Hepatocyte (in vitro differentiated cells): ENCODE measurements at regions not wholly inside any gene's neighbourhood (a gene's known extent, or its start where the extent isn't known, plus 50 kb on each side); places are given as distances from the start of the nearest gene placed in this dataset. TPM values are rescaled to one million over a fixed set of nuclear protein-coding genes. Genes with fewer than 3 reads are reported as not detected.

Experiments
- DNase-seq: peaks from one replicate; pipeline ENCODE4 v3.0.0-alpha.2; 2016; ENCODE audit warnings: low spot score
- H2AFZ ChIP-seq: fragments of 200-600 bp; sonication (generic); 2 replicates; pipeline ENCODE4 v1.6.0; 2016; ENCODE audit warnings: antibody characterized with exemption, mild to moderate bottlenecking
- H3K27ac ChIP-seq: fragments of 200-600 bp; sonication (generic); 2 replicates; pipeline ENCODE4 v1.5.1; 2016; ENCODE audit warnings: mild to moderate bottlenecking
- H3K27me3 ChIP-seq: fragments of 200-600 bp; sonication (generic); 2 replicates; pipeline ENCODE4 v1.6.1; 2016
- H3K36me3 ChIP-seq: fragments of 200-600 bp; sonication (generic); replicated peaks from 2 replicates; pipeline ENCODE4 v1.5.1; 2016; ENCODE audit warnings: low read depth; ENCODE audit not compliant: insufficient read depth
- H3K4me1 ChIP-seq: fragments of 200-600 bp; sonication (generic); 2 replicates; pipeline ENCODE4 v1.5.1; 2016; ENCODE audit warnings: mild to moderate bottlenecking, moderate library complexity; ENCODE audit not compliant: insufficient read depth
- H3K4me2 ChIP-seq: fragments of 200-600 bp; sonication (generic); 2 replicates; pipeline ENCODE4 v1.6.0; 2016
- H3K4me3 ChIP-seq: fragments of 200-600 bp; sonication (generic); 2 replicates; pipeline ENCODE4 v1.5.1; 2016; ENCODE audit warnings: mild to moderate bottlenecking
- H3K79me2 ChIP-seq: fragments of 200-600 bp; sonication (generic); 2 replicates; pipeline ENCODE4 v1.6.0; 2017; ENCODE audit warnings: mild to moderate bottlenecking
- H3K9me2 ChIP-seq: fragments of 200-600 bp; sonication (generic); replicated peaks from 2 replicates; pipeline ENCODE4 v1.6.0; 2017; ENCODE audit warnings: mild to moderate bottlenecking; ENCODE audit not compliant: insufficient read depth
- H3K9me3 ChIP-seq: fragments of 200-600 bp; sonication (generic); 2 replicates; pipeline ENCODE4 v1.5.1; 2016; ENCODE audit warnings: low read depth, mild to moderate bottlenecking
- H4K20me1 ChIP-seq: fragments of 200-600 bp; sonication (generic); 2 replicates; pipeline ENCODE4 v1.6.0; 2016; ENCODE audit warnings: mild to moderate bottlenecking; ENCODE audit not compliant: insufficient read depth, poor library complexity, severe bottlenecking
- EZH2 ChIP-seq: fragments of 200-600 bp; sonication (generic); IDR thresholded peaks from 2 replicates; pipeline ENCODE4 v1.6.1; 2016; ENCODE audit warnings: antibody characterized with exemption, mild to moderate bottlenecking, borderline replicate concordance
- EZH2phosphoT487 ChIP-seq: fragments of 200-600 bp; sonication (generic); IDR thresholded peaks from one replicate; pipeline ENCODE4 v1.6.1; 2018; ENCODE audit warnings: antibody characterized with exemption, mild to moderate bottlenecking, low read depth, moderate library complexity; ENCODE audit not compliant: unreplicated experiment, severe bottlenecking
- WGBS: methylation state at CpG from one replicate; pipeline ENCODE4 v1.1.6; 2016; ENCODE audit warnings: low lambda C conversion rate; ENCODE audit errors: missing lambda C conversion rate; 5-methylcytosine and 5-hydroxymethylcytosine counted together
- small RNA-seq: library from RNA; depleted of rRNA; stranded (forward); fragments of <200 nt; gene quantifications from one replicate; pipeline ENCODE3, GENCODE V24; 2014
- TF ChIP-seq, protein P1 (sequence below): fragments of 200-600 bp; sonication (generic); IDR thresholded peaks from 2 replicates; pipeline ENCODE4 v1.5.1; 2016; ENCODE audit warnings: antibody characterized with exemption, mild to moderate bottlenecking; ENCODE audit not compliant: poor library complexity

DNA sequence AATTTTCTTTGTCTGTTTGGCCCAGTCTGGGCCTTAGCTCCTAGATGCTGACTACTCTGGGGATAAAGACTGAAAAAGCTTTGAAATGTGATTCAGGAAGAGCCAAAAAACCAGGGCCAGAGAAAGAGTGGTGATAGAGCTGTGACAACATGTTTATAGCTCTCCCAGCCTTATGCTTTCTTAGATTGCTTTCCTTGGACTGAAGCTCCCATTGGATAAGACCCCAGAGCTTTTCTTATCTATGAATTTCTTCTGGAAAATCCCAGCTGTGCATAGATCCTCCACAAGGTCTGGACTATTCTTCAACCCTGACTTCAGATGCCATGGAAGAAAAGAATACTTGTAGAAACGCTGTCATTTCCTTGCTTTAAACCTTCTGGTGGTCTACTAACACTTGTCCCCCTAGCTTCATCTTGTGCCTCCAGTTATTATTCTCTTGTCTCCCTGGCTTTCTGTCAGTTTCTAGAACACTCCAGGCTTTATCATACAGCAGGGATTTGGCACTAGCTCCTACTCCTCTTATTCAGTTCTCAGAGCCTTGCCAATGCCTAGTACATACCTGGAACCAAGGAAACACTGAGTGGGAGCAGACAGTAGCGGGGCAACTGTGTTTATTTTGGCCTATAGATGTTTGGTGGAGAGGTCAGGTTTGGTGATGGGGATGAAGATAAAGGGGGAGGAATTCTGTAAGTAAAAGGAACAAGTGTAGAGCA, 57.1 kb upstream of the TEX13D start:
- WGBS, result 48% methylated on average over 2 of the region's 2 CpGs
- Histone ChIP-seq H3K4me2 (no peak overlapping the region), H3K9me3 (no peaks in the 10 kb centered on the region), H3K4me3 (no peak overlapping the region), H3K79me2 (no peaks in the 10 kb centered on the region), H3K36me3 (no peaks in the 10 kb centered on the region), H3K9me2 (no peaks in the 10 kb centered on the region), H2AFZ (no peak overlapping the region), H3K4me1 (no peaks in the 10 kb centered on the region), H3K27ac (no peak overlapping the region), H3K27me3 (no peaks in the 10 kb centered on the region), H4K20me1 (no peaks in the 10 kb centered on the region)
- DNase-seq, result no peak
- TF ChIP-seq EZH2 (no peak), EZH2phosphoT487 (no peak)
- TF ChIP-seq, protein P1, sequence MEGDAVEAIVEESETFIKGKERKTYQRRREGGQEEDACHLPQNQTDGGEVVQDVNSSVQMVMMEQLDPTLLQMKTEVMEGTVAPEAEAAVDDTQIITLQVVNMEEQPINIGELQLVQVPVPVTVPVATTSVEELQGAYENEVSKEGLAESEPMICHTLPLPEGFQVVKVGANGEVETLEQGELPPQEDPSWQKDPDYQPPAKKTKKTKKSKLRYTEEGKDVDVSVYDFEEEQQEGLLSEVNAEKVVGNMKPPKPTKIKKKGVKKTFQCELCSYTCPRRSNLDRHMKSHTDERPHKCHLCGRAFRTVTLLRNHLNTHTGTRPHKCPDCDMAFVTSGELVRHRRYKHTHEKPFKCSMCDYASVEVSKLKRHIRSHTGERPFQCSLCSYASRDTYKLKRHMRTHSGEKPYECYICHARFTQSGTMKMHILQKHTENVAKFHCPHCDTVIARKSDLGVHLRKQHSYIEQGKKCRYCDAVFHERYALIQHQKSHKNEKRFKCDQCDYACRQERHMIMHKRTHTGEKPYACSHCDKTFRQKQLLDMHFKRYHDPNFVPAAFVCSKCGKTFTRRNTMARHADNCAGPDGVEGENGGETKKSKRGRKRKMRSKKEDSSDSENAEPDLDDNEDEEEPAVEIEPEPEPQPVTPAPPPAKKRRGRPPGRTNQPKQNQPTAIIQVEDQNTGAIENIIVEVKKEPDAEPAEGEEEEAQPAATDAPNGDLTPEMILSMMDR, result no peak

DNA sequence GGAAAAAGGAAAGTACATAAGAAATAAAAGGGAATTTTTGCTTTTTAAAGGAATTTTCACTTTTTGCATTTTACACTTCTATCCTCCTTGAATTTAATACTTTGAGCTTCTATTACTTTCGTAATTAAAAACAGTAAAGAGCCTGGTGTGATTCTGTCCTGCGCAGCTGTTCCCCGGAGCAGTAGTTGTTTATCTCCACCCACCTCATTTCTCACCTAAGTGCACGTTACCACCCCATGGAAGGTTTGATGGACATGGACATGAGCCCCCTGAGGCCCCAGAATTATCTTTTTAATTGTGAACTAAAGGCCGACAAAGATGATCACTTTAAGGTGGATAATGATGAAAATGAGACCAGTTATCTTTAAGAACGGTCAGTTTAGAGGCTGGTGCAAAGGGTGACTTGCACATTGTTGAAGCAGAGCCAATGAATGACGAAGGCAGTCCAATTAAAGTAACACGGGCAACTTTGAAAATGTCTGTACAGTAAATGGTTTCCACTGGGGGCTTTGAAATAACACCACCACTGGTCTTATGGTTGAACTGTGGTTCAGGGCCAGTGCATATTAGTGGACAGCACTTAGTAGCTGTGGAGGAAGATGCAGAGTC, 52.1 kb upstream of the TEX13D start:
- H2AFZ ChIP-seq, result no peak overlapping the region
- no peaks in the 10 kb centered on the region for H3K27me3 ChIP-seq
- H3K4me2 ChIP-seq, result no peak overlapping the region
- no peaks in the 10 kb centered on the region for H3K36me3 ChIP-seq
- no peaks in the 10 kb centered on the region for H3K79me2 ChIP-seq
- H3K27ac ChIP-seq, result no peak overlapping the region
- H3K9me3 ChIP-seq, result no peaks in the 10 kb centered on the region
- no peak for TF ChIP-seq EZH2phosphoT487
- TF ChIP-seq EZH2, result no peak
- TF ChIP-seq, protein P1, result no peak
- H4K20me1 ChIP-seq, result no peaks in the 10 kb centered on the region
- DNase-seq, result no peak
- no peaks in the 10 kb centered on the region for H3K4me1 ChIP-seq
- no peak overlapping the region for H3K4me3 ChIP-seq
- H3K9me2 ChIP-seq, result no peaks in the 10 kb centered on the region
- 72% methylated on average over 8 of the region's 8 CpGs for WGBS

DNA sequence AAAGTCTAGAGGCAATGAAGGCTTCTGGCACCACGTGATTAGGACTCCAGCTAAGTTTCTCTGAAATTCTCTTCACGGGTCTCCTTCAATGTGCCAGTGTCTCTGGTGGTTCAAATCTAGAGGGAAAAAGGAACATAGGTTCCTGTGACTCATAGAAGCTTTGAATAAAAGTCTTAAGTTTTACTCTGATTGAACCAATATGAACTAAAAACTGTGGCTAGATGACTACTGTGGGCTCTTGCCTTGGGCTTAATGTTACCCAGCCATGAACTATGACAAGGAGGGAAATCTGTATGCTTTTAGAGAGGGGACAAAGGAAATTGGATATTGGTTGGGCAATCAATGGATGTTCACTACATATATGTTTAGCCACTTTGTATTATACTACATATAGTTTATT, 49.9 kb upstream of the TEX13D start:
- no peaks in the 10 kb centered on the region for H3K9me3 ChIP-seq
- no peak for DNase-seq
- H3K27ac ChIP-seq, result no peak overlapping the region
- H3K4me1 ChIP-seq, result no peaks in the 10 kb centered on the region
- H3K4me3 ChIP-seq, result no peak overlapping the region
- H4K20me1 ChIP-seq, result no peaks in the 10 kb centered on the region
- no peaks in the 10 kb centered on the region for H3K36me3 ChIP-seq
- no peaks in the 10 kb centered on the region for H3K9me2 ChIP-seq
- H3K79me2 ChIP-seq, result no peaks in the 10 kb centered on the region
- no peak overlapping the region for H3K4me2 ChIP-seq
- H3K27me3 ChIP-seq, result no peaks in the 10 kb centered on the region
- 70% methylated on average over 2 of the region's 2 CpGs for WGBS
- TF ChIP-seq, protein P1, result no peak
- TF ChIP-seq EZH2phosphoT487, result no peak
- no peak for TF ChIP-seq EZH2
- H2AFZ ChIP-seq, result no peak overlapping the region

Small RNAs in the stretch of these regions (small RNA-seq; reads per million reads assigned to genes)
- not detected for gene RF00561
